HUES48 (cell line): ENCODE measurements at regions not wholly inside any gene's neighbourhood (a gene's known extent, or its start where the extent isn't known, plus 50 kb on each side); places are given as distances from the start of the nearest gene placed in this dataset.
"Not testable (repeated sequence)": the region's sequence is repeated elsewhere in the genome, so short reads cannot be mapped to it uniquely, and the experiment has no call there.

Experiments
- H3K27ac ChIP-seq: one replicate; pipeline ENCODE4 v1.7.0; 2013; ENCODE audit warnings: low read depth, low read length, inconsistent platforms
- H3K27me3 ChIP-seq: 2 replicates; pipeline ENCODE4 v1.6.1; 2013; ENCODE audit warnings: mild to moderate bottlenecking, low read length; ENCODE audit not compliant: control insufficient read depth, insufficient read depth
- H3K36me3 ChIP-seq: 2 replicates; pipeline ENCODE4 v1.6.1; 2013; ENCODE audit warnings: low read length; ENCODE audit not compliant: control insufficient read depth, insufficient read depth
- H3K4me1 ChIP-seq: 2 replicates; pipeline ENCODE4 v1.6.1; 2013; ENCODE audit warnings: mild to moderate bottlenecking, low read length; ENCODE audit not compliant: control insufficient read depth, insufficient read depth
- H3K4me3 ChIP-seq: 2 replicates; pipeline ENCODE4 v1.5.1; 2013; ENCODE audit warnings: mild to moderate bottlenecking, low read depth, low read length
- H3K9ac ChIP-seq: 2 replicates; pipeline ENCODE4 v1.6.1; 2013; ENCODE audit warnings: mild to moderate bottlenecking, low read depth, low read length, moderate library complexity
- H3K9me3 ChIP-seq: 2 replicates; pipeline ENCODE4 v1.6.1; 2013; ENCODE audit warnings: low read length; ENCODE audit not compliant: control insufficient read depth, insufficient read depth

DNA sequence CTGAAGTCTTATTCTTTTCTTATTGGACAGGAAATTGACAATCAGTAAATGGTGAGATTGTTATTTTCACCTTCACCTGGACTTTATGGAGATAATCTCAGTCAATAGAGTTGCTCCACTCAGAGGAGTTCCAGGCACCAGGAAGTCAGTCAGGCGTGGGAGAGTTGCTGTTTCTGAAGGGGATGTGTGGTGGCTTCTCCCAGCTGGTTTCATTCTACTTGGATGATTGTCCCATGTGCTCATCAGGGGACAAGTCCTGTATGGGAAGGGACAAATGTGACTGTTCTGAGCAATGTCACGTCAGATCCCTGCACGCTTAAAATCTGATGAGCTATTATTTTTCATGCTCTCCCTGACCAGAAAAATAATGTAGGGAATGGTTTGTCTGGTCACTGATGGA, 222.5 kb upstream of the PITRM1 start:
- no peak overlapping the region for H3K27ac ChIP-seq

DNA sequence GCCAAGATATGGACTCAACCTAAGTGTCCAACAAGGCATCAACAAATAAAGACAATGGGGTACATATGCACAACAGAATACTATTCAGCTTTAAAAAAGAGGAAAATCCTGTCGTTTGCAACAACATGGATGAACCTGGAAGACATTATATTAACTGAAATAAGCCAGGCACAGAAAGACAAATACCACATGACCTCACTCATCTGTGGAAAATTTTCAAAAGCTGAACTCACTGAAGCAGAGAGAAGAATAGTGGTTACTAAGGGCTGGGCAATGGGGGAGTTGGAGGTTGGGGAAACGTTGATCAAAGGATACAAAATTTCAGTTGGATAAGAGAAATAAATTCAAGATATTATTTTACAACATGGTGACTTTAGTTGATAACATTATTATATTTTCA, 221.4 kb upstream of the PITRM1 start:
- Histone ChIP-seq H3K9ac (no peak overlapping the region), H3K27ac (no peak overlapping the region), H3K27me3 (no peaks in the 10 kb centered on the region), H3K4me1 (no peaks in the 10 kb centered on the region), H3K36me3 (no peaks in the 10 kb centered on the region), H3K9me3 (peaks cover 6% of the 10 kb centered on the region; the same call in 1 of the 2 replicates), H3K4me3 (no peak overlapping the region)

More for the DNA sequence above, 222.5 kb upstream of the PITRM1 start:
- H3K4me3 ChIP-seq, result no peak overlapping the region
- H3K27me3 ChIP-seq, result no peaks in the 10 kb centered on the region
- H3K9me3 ChIP-seq, result peaks cover 6% of the 10 kb centered on the region; the same call in 1 of the 2 replicates
- H3K4me1 ChIP-seq, result peaks cover 8% of the 10 kb centered on the region
- no peaks in the 10 kb centered on the region for H3K36me3 ChIP-seq
- H3K9ac ChIP-seq, result no peak overlapping the region

DNA sequence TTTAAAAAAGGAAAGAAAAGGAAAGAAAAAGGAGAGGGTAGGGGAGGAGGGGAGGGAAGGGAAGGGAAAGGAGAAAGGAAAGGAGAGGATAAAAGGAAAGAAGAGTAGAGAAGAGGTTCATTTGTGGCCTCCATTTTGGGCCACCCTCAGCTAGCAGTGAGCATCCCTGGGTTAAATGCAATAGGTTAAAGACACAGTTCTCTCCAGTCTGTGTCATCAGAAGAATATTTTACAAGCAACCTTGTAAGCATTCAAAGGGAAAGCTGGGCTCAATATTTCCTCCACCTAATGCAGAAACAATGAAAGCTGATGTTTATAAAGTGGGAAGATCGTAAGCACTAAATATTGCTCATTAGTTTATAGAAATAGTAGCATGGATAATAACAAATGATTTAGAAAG, 219.1 kb upstream of the PITRM1 start:
- no peaks in the 10 kb centered on the region for H3K4me1 ChIP-seq
- H3K36me3 ChIP-seq, result no peaks in the 10 kb centered on the region
- peaks cover 6% of the 10 kb centered on the region; the same call in 1 of the 2 replicates for H3K9me3 ChIP-seq
- no peak overlapping the region for H3K9ac ChIP-seq
- H3K27me3 ChIP-seq, result no peaks in the 10 kb centered on the region
- no peak overlapping the region for H3K4me3 ChIP-seq
- H3K27ac ChIP-seq, result no peak overlapping the region

DNA sequence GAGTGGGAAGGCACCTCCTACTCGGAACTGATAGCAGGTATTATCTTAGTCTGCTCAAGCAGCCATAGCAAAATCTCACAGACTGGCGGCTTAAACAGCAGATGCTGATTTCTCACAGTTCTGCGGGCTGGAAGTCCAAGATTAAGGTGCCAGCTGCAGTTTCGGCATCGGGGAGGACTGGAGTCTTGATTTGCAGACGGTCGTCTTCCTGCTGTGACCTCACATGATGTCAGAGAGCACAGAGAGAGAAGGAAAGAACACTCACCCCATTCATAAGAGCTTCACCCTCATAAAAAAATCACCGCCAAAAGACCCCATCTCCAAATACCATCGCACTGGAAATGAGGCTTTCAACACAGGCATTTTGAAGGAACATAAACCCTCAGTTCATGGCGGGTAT, 216.5 kb upstream of the PITRM1 start:
- Histone ChIP-seq H3K4me3 (no peak overlapping the region), H3K36me3 (no peaks in the 10 kb centered on the region), H3K4me1 (no peaks in the 10 kb centered on the region), H3K27ac (no peak overlapping the region), H3K9ac (no peak overlapping the region), H3K27me3 (no peaks in the 10 kb centered on the region), H3K9me3 (0 out of 2 replicates have a peak, but pooled peaks cover 2% of the 10 kb centered on the region)

DNA sequence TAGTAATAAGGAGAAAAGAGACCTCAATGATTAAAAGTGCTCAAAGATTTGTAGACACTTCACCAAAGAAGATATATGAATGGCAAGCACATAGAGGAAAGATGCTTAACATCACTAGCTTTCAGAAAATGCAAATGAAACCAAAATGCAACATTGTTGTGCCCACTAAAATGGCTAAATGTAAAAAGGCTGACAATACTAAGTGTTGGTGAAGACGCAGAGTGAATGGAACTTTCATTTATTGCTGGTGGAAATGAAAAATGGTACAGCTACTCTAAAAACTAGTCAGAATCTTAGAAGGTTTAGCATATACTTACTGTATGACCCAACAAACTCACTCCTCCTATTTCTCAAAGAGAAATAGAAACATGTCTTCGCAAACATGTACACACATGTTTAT, 212.9 kb upstream of the PITRM1 start:
- Histone ChIP-seq H3K27ac (no peak overlapping the region), H3K36me3 (no peaks in the 10 kb centered on the region), H3K27me3 (no peaks in the 10 kb centered on the region), H3K9ac (no peak overlapping the region), H3K4me1 (no peaks in the 10 kb centered on the region), H3K9me3 (0 out of 2 replicates have a peak, but pooled peaks cover 2% of the 10 kb centered on the region), H3K4me3 (no peak overlapping the region)

DNA sequence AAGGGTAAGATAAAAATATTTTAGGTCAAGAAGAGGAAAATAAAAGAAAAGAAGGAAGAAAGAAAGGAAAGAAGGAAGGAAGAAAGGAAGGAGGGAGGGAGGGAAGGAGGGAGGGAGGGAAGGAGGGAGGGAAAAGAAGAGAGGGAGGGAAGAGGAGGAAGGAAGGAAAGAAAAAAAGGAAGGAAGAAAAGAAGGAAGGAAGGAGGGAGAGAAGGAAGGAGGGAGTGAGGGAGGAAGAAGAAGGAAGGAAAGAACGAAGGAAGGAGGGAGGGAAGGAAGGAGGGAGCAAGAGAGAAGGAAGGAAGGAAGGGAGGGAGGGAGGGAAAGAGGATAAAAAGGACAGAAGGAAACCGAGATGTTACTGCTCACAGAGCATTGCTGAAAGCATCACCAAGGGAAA, 209.5 kb upstream of the PITRM1 start:
- Histone ChIP-seq H3K27ac (no peak overlapping the region), H3K9me3 (0 out of 2 replicates have a peak, but pooled peaks cover 2% of the 10 kb centered on the region), H3K4me3 (no peak overlapping the region), H3K36me3 (no peaks in the 10 kb centered on the region), H3K27me3 (no peaks in the 10 kb centered on the region), H3K9ac (no peak overlapping the region), H3K4me1 (no peaks in the 10 kb centered on the region)

DNA sequence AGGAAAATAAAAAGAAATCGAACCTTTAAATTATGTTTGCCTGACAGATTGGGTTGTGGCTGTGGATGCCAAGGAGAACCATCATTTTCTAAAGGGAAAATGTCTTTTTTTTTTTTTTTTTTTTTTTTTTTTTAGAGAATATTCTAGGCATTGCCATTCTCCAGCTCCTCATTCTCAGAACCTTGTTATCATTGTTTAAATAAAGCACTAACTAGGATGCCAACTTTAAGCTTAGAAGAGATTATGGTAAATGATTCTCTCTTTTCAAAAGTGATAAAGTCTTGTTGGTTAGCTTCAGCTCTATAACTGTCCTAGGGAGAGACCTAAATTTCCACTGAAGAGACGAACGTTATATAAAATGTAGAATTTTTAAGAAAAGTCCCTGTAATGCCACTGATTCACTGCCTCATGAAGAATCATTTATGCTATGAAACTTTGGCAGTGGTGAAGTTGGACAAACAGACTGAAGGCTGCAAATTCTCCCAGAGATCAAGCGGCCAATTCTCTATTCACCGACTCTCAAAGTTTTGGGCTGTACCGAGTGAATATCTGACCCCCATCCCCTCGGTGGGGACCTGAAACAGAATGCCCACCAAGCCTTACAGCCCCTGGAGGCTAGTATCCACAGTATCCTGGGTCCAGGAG, 207.9 kb upstream of the PITRM1 start:
- no peaks in the 10 kb centered on the region for H3K4me1 ChIP-seq
- H3K9ac ChIP-seq, result no peak overlapping the region
- no peak overlapping the region for H3K4me3 ChIP-seq

DNA sequence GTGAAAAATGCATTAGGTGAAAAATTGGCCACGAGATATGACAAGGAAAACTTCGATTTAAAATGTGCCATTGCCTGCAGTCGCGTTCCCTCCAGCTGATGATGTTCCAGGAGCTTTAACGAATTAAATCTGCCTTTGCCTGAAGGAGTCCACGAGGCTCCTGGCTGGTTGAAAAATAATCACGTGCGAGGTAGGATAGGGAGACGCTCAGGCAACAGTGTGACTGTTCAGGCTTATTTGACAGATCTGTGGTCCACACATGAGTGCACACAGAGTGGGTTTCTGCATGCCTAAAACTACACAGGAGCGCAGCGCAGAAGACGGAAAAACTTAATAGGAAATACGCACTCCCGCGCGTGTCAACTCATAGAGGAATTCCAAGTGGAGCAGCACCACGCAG, 204.0 kb upstream of the PITRM1 start:
- H3K4me1 ChIP-seq, result no peaks in the 10 kb centered on the region
- no peaks in the 10 kb centered on the region for H3K9me3 ChIP-seq
- H3K36me3 ChIP-seq, result no peaks in the 10 kb centered on the region
- no peaks in the 10 kb centered on the region for H3K27me3 ChIP-seq
- no peak overlapping the region for H3K4me3 ChIP-seq
- no peak overlapping the region for H3K9ac ChIP-seq
- no peak overlapping the region for H3K27ac ChIP-seq

More for the DNA sequence above, 207.9 kb upstream of the PITRM1 start:
- H3K36me3 ChIP-seq, result no peaks in the 10 kb centered on the region
- no peaks in the 10 kb centered on the region for H3K27me3 ChIP-seq
- H3K9me3 ChIP-seq, result 0 out of 2 replicates have a peak, but pooled peaks cover 2% of the 10 kb centered on the region
- no peak overlapping the region for H3K27ac ChIP-seq

DNA sequence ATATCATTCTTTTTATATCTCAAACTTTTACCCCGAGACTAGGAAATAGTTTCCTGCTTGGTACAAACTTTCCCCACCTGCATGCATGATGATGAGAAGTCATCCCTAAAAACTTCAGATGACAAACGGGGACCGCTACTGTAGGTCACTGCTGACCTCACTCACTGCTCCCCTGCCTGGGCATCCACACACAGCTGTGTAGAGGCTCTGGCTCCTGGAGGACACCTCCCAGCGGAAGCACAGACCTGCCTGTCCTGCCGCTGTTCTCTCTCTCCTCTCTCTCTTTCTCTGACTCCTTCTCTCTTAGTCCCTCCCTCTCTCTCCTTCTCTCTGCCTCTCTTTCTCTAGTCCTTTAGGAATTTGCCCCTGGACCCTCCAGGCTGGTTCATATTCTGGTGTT, 202.9 kb upstream of the PITRM1 start:
- Histone ChIP-seq H3K27me3 (no peaks in the 10 kb centered on the region), H3K9me3 (no peaks in the 10 kb centered on the region), H3K36me3 (no peaks in the 10 kb centered on the region), H3K9ac (no peak overlapping the region), H3K4me1 (no peaks in the 10 kb centered on the region), H3K4me3 (no peak overlapping the region), H3K27ac (no peak overlapping the region)

DNA sequence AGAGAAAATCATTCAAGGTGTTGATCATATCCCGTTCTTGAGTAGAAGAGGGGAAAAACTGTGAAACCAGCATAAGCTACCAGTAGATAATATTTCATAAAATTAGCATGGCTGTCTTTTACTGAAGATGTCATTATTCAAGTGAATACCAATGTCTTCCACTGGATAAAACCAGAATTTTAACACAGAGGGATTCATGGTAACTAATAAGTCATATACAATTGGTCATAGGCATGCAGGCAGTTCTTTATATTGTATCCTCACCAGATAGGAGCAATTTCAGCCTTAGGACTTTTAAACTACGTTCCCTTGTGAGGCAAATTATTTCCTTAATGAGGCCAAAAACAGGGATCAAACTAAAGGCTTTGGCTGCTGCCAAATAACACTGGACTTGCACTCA, 202.3 kb upstream of the PITRM1 start:
- Histone ChIP-seq H3K36me3 (no peaks in the 10 kb centered on the region), H3K9me3 (no peaks in the 10 kb centered on the region), H3K9ac (no peak overlapping the region), H3K4me1 (no peaks in the 10 kb centered on the region), H3K27me3 (no peaks in the 10 kb centered on the region), H3K27ac (no peak overlapping the region), H3K4me3 (no peak overlapping the region)

DNA sequence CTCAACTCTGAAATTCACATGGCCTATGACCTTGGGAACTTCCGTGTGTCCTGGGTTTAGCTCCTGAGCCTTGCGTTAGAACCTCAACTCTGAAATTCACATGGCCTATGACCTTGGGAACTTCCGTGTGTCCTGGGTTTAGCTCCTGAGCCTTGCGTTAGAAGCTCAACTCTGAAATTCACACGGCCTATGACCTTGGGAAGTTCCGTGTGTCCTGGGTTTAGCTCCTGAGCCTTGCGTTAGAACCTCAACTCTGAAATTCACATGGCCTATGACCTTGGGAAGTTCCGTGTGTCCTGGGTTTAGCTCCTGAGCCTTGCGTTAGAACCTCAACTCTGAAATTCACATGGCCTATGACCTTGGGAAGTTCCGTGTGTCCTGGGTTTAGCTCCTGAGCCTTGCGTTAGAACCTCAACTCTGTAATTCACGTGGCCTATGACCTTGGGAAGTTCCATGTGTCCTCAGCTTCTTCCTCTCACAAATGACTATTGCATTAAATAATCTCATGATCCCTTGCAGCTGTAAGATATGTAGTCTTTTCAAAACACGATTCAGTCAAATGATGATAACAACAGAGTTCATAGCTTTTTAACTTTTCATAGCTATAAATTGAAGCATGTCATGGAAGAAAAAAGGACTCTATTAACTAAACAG, 200.9 kb upstream of the PITRM1 start:
- H3K9me3 ChIP-seq, H3K4me1 ChIP-seq: not testable (repeated sequence)

More for the DNA sequence above, 200.9 kb upstream of the PITRM1 start:
- not testable (repeated sequence) for H3K9ac ChIP-seq, H3K4me3 ChIP-seq, H3K27me3 ChIP-seq, H3K27ac ChIP-seq, H3K36me3 ChIP-seq
